ENCODE measurements at regions not wholly inside any gene's neighbourhood (a gene's known extent, or its start where the extent isn't known, plus 50 kb on each side); places are given as distances from the start of the nearest gene placed in this dataset.

GRCh38 chr3:35200056-35200455 is 439.3 kb upstream of the ARPP21 start:
- Histone ChIP-seq H3K27me3 (no peaks in the 10 kb centered on the region), H3K36me3 (no peaks in the 10 kb centered on the region), H3K4me3 (replicated peaks in 1 of 3) (no peak overlapping the region), H3K4me1 (no peaks in the 10 kb centered on the region), H3K9me3 (no peaks in the 10 kb centered on the region), H3K27ac (no peak overlapping the region)
- TF ChIP-seq CTCF (IDR thresholded peaks at IDR 0.05) (no peak), POLR2A (IDR thresholded peaks at IDR 0.05) (no peak)
- no peak for DNase-seq
- intact Hi-C loops (cut with DNase I): no loop called here

- Histone ChIP-seq H3K4me3 (replicated peaks in 1 of 3) (no peak overlapping the region), H3K9me3 (no peaks in the 10 kb centered on the region), H3K4me1 (no peaks in the 10 kb centered on the region), H3K27ac (no peak overlapping the region), H3K27me3 (no peaks in the 10 kb centered on the region), H3K36me3 (no peaks in the 10 kb centered on the region)
- 74 to 85% methylated on average over 2 of the region's 2 CpGs for WGBS, 2 donors
- intact Hi-C loops (cut with DNase I): no loop called here
- TF ChIP-seq CTCF (IDR thresholded peaks at IDR 0.05): no peak
- no peak for TF ChIP-seq POLR2A (IDR thresholded peaks at IDR 0.05)
- no peak for DNase-seq
These were observed 438.1 kb upstream of the ARPP21 start for GRCh38 chr3:35201211-35201610.

- TF ChIP-seq POLR2A (IDR thresholded peaks at IDR 0.05) (no peak), CTCF (IDR thresholded peaks at IDR 0.05) (no peak)
- no peaks in the 10 kb centered on the region for H3K36me3 ChIP-seq
- no peaks in the 10 kb centered on the region for H3K9me3 ChIP-seq
- H3K4me1 ChIP-seq: no peaks in the 10 kb centered on the region
- no peak overlapping the region for H3K27ac ChIP-seq
- no peak overlapping the region for H3K4me3 ChIP-seq (replicated peaks in 1 of 3)
- intact Hi-C loops (cut with DNase I): no loop called here
- no peak for DNase-seq
- 91 to 93% methylated on average over 27 to 31 of the region's 31 CpGs for WGBS, 2 donors
- no peaks in the 10 kb centered on the region for H3K27me3 ChIP-seq
These were observed 423.5 kb upstream of the ARPP21 start for GRCh38 chr3:35215525-35216500.

- intact Hi-C loops (cut with DNase I): no loop called here
- Histone ChIP-seq H3K27ac (no peak overlapping the region), H3K9me3 (no peaks in the 10 kb centered on the region), H3K4me3 (replicated peaks in 1 of 3) (no peak overlapping the region), H3K4me1 (no peaks in the 10 kb centered on the region), H3K27me3 (no peaks in the 10 kb centered on the region), H3K36me3 (no peaks in the 10 kb centered on the region)
- DNase-seq: no peak
- TF ChIP-seq CTCF (IDR thresholded peaks at IDR 0.05) (no peak), POLR2A (IDR thresholded peaks at IDR 0.05) (no peak)
- 83 to 95% methylated on average over 16 to 18 of the region's 18 CpGs for WGBS, 2 donors
These were observed 422.6 kb upstream of the ARPP21 start for GRCh38 chr3:35216501-35217266.
